Embryonic facial prominence (tissue), 1 donor: ENCODE measurements at regions not wholly inside any gene's neighbourhood (a gene's known extent, or its start where the extent isn't known, plus 50 kb on each side); places are given as distances from the start of the nearest gene placed in this dataset.
A peak's percentile ranks its signal among the peaks of the same experiment; 100 is the strongest.
"Not testable (repeated sequence)": the region's sequence is repeated elsewhere in the genome, so short reads cannot be mapped to it uniquely, and the experiment has no call there.

Experiments used
- DNase-seq: peaks from one replicate; pipeline ENCODE4 v3.0.0-alpha.2; 2016; ENCODE audit errors: extremely low spot score

DNA sequence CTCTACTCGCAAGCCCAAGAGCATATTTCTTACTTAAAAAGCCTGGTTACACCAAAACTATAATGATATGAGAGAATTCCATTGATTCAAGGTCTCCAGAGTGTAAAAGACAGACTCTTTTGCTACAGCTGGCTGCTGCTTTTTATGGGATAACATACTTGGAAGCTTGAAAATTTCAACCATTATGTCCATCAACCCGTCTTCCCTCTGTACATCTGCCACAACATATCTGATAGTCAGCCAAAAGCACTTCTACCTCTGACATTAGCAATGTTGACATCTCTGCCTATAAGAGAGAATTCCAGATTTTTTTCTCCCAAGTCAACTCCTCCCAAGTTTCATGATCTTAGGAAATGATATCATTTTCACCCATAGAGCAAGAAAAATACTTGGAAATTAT lies 54.4 kb upstream of the IQCM start:
- DNase-seq: no peak

DNA sequence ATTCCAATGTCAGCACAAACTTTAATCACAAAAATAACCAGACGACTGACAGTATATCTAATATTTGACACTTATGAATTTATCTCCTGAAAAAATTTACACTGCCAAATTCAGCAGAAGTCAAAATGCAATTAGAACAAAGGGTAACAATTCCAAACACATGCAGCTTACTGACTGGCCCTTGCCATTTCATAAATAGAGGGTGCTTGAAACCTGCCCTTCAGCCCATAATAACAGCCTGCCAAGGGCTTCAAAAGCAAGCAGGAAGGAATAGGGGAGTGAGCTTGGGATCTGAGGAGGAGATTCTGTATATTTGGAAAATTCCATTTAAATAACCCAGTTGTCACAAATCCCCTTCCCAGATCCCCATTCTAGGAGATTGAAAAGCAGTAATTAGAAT lies 66.1 kb upstream of the IQCM start:
- no peak for DNase-seq

DNA sequence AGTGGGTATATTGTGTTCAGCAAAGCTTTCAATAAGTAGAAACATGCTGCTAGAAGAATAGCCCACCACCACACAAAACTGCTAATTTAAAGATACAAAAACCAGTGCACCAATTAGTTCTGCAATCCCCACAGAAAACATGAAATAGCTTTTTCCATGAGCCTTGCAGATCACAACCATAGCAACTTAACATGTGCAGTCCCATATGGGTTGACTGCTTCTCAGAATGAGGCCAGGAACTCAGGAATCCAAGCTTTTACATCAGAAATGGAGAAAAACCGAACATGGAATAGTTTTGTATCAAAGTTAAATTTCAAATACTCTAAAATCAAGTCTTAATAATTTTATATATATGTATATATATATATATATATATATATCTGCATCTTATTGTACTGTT lies 66.6 kb upstream of the IQCM start:
- no peak for DNase-seq

DNA sequence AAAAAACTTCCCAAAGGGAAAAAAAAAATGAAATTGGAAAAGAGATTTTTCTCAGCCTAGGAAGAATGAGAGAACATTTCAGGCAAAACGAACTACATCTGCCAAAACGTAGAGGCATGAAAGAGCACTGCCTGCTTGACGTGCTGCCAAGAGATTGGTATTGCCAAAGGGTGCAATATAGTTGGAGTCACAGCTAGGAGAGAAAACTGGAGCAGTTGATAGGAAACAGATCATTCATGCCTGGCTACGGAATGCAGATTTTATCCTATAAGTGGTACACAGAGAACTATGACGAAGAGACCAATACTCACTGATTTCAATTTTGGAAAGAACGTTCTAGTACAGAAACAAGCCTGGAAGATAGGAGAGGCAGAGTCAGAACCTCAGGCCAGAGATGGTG lies 68.4 kb upstream of the IQCM start:
- no peak for DNase-seq

DNA sequence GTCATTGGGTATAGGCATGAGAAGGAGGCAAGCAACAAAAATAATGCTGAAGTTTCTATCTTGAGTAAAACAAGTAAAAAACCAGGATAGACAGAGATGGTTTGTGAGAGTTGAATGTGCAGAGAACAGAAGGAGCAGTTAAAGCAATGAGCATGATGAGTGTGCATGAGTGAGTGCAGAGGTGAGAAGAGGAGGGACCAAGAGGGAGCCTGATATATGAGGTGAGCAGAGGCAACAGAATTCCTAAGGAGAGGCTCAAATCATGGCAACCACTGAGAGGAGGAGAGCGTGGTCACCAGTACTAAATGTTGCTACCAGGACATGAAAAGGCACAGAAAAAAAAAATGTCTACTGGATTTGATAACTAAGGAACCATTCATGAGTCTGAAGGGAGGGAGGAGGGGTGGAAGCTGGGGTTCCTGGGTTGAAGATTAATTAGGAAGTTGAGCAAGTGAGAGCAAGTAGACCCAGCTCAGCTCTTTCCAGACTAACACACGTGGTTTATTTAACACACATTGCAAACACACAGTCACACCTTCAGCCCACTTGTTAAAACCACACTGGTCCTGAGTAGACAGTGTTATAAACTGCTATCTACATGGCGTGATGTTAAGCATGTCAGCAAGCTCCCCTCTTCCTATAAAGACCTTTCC lies 69.0 kb upstream of the IQCM start:
- DNase-seq: no peak

DNA sequence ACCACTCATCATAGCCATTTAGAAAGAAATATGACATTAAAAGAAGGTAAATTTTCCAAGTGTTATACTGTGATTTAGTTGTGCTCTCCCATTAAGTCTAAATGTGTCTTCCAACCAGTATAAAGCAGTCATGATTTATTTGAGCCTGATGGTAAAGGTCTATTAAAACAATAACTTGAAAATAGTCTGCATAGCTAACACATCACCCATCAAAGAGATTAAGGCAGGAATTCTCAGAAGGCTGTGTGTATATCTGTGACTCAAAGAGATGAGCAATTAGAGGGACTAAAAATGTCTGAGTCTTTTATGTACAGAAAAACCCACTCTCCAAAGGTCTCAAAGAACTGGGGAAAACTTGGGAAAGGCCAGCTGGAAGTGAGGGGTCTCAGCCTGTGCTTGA lies 70.3 kb upstream of the IQCM start:
- no peak for DNase-seq

DNA sequence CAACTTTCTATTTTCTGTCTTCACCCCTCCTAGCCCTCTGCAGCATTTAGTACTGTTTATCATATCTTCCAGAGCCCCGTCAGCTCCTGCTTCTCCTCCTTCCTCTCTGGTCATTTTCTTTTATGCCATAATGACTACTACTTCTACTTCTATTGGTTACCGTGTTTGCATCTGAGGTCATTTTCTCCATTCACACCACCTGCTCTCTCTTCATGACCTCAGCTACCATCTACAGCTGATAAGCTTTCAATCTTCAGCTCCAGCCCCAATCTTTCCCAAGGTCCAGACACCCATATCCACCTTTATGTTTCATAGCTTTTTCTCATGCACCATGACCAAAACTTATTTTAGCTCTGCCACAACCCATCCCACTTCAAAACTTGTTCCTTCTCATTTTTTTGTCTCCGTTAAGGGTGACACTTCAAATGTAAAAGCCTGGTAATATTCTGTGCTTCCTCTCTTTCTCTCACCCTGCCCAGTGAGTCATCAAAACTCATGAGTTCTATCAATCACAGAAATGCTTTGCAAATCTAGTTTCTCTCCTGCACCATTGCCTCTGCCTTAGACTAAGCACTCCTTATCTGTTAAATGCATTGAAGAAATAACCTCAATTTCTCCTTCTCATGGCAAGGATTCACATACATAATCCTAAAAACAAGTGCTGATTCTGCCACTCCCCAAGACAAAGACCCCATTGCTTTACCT lies 71.3 kb upstream of the IQCM start:
- DNase-seq: no peak

DNA sequence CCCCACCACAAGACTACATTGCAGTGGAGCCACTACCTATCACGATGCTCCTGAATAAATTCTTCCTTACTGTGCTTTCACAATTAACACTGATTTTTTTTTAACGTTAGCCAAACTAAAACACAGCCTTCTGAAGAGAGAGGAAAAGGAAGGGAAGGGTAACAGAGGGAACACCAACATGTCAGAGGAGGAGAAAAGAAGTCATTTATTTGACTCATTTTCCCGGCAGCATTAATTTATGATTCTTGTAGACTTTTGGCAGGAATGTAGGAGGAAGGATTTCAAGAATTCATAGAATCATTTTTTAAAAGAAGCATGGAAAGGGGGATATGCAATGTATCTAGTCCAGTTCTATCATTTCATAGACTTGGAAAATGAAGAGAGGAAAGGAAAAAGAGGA lies 74.3 kb upstream of the IQCM start:
- DNase-seq: no peak

DNA sequence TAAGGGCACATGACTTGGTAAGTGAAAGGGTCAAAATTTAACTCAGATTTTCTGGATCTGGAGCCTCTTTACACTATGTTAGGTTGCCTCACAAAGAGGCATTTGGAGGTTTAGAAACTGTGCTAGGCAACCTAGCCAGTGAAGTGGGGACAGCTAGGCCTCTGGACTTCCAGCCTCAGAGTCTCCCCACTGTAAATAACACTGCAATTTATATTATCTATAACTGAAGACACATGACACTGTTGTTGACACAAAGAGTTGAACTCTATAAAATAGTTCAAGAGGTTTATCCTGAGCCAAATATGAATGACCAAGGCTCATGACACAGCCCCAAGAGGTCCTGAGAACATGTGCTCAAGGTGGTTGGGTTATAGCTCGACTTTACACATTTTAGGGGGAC lies 74.9 kb upstream of the IQCM start:
- DNase-seq: no peak

DNA sequence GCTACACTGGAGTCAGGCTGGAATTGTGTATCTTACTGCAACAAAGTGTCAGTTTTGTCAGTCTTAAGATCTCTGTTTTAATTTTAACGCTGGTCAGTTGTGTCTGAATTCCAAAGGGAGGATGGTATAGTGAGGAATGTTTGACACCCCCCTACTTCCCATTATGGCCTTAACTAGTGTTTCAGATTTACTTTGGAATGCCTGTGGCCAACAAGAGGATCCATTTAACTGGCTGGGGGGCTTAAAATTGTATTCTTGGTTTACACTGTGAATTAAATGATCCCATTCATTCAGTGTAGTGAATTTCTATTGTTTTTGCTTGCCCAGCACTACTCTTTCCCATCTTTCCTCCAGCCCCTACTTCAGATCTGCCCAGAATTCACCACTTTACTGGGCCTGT lies 75.8 kb upstream of the IQCM start:
- no peak for DNase-seq

DNA sequence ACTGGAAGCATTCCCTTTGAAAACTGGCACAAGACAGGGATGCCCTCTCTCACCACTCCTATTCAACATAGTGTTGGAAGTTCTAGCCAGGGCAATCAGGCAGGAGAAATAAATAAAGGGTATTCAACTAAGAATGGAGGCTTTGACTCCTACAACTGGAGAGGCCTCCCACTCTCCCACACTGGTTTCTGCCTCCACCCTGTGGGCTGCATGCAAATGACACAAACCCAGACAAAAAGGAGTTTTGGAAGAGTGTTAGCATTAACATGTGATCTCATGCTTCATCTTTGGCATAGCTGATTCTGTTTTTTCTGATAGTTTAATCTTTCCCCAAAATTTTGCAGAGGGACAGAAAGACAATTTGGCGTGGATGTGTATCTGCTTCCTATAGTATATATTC lies 80.8 kb upstream of the IQCM start:
- no peak for DNase-seq

DNA sequence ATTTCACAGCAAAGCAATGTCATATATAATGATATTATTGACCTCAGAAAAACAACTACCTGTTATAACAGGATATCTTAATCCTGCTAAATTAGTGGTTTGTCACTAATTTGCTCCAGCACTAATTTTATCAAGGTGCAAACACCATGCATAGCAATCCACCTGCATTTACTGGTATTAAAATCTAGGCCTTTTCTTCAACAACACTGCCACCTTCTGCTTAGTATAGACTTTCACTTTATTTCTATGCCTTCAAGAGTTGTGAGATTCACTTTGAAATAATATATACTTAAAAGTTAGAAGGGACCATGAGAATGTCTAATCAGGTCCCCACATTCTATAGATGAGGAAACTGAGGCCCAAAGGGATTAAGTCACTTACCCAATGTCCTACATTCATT lies 82.1 kb upstream of the IQCM start:
- no peak for DNase-seq

DNA sequence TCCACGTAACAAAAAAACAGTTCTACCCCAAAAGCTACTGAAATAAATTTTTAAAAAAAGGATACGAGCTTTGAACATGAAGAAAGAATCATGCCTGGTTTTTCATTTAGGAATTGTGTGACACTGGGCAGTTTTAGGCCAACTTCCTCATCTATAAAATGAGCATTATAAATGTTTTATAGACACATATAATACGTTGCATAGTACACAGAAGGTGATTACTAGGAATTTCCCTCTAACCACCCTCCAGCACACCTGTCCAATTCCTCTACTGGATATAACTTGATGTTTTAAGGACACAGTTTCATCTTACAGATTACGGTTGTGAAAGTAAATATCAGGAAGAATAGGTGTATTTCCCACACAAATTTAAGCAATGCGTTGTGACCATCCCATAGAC lies 85.5 kb upstream of the IQCM start:
- no peak for DNase-seq

DNA sequence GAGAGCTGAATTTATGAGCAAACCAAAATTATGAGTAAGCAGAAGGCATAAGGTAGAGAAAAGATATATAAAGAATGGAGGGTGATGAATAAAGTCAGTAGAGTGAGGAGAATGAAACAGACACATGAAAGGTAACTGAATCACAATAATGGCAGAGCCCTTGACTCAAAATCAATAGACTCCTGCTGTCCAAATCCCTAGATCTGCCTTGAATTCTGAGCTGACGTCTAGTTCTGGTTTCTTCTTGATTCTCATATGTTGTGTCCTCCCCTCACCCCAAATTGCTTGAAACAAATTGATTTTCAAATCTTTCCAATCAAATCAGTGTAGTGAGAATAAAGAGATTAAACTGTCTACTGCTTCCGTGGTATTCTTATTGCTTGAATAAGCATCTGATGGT lies 86.6 kb upstream of the IQCM start:
- no peak for DNase-seq

DNA sequence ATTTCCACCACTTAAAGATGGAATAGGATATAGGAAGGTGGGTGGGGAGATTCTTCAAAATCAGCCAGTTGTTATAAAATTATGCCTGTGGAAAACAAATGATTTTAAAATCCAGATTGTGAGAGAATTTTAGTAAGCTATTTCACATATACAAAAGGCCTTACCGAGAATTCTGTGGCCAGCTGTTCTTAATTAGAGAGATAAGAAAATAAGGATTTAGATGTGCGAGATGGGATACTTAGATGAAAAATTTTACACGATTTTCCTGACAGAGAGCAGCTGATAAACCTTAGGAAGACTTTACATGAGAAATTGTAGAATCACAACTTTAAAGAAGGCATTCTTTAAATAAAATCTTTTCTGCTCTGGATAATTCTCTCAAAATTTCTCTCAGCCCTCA lies 94.5 kb upstream of the IQCM start:
- DNase-seq: no peak

DNA sequence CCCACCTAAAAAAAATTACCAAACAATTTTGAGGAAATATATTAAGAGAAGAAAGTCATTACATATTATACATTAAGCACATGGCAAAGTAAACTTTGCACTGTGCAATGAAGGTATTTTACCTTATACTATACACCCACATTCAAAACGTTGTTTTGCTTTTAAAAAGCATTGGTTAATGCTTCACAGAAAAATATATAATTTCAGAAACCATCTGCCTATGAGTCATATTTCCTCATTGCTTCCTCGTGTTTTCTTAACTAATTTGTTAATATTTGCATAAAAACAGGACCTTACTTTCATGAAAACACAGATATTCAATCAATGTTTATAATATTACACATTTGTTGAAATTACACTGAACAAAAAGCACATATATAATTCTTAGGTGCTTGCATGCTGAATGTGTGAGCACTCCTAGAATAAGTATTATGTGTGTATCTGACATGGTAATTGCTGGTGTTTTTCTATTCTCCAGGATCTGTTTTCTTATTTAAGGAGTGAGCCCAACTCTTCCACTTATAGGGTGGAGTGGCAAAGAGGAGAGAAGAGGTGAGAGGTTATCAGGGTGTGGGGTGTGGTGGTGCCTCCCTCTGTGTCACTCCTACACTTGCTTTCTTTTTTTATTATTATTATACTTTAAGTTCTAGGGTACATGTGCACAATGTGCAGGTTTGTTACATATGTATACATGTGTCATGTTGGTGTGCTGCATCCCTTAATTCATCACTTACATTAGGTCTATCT lies 95.1 kb upstream of the IQCM start:
- DNase-seq: no peak

DNA sequence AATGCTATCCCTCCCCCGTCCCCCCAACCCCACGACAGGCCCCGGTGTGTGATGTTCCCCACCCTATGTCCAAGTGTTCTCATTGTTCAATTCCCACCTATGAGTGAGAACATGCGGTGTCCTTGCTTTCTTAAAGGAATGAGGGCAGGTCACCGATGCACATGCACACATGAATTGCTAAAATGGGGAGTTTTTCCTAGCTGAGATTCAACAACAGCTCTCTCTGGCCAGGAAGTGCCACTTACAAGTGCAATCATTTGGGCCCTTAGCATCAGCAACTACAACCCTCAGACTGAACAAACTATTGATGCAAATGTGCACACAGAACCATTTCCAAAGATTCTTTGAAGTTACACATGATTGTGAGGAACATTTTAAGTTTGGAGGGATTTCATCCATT lies 95.7 kb upstream of the IQCM start:
- no peak for DNase-seq

DNA sequence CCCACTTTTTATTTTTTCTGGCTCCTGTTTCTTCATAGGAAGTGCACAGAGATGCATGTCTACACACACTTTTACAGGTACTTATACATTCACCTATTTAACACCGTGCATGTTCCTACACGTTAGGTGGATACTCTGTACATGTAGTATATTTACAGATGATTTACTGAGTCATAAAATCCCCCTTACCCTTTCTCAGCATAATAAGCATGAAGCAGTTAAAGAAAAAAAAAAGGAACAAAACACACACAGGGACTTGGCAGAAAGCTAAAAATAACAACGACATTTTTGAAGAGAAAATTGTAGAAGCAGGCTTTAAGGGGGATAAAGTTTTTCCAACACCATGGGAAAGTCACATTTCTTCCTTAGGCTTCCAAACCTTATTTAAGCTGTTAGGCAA lies 96.4 kb upstream of the IQCM start:
- DNase-seq: peak; percentile 13

DNA sequence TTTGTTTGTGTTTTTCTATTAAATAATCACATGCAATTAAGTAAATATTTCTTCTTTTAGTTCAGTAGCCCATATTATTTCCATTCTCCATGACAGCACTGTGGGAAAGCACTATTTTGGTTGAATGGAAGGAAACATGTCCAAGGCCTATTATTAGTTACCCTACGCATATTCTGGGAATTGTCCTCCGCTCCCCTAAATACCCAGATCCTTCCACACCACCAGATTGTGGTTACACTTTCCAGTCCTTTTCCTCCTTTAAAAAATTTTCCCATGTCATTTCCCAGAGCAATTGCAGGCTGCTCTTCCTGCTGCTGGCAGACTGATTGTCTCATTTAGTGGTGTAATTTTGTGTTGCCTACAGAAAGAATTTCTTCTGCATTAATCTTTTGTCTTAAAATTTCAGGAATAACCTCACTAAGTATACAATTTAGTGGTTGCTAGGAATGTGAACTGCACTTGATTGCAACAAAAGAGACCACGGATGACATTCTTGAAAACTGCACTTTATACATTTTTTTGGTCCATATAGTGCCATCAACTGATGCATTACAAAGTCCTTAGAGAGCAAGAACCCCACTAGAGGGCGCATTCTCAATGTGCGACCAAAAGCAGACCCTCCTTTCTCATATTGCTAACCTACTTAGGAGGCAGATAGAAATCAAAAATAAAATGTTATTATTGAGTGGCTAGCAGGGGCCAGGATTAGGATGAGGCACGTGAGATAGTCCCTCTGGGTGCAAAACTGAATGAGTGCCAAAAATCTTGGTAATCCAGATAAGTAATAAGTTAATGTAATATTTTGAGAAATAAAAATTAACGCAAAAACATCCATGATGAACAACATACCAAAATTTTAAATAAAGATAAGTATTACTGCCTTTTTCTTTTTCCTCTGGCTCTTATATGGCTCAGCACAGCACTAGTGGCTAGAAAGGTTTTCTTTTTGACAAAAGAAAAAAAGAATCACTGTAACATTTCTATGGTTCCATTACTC lies 98.8 kb upstream of the IQCM start:
- DNase-seq: peak; percentile 16

DNA sequence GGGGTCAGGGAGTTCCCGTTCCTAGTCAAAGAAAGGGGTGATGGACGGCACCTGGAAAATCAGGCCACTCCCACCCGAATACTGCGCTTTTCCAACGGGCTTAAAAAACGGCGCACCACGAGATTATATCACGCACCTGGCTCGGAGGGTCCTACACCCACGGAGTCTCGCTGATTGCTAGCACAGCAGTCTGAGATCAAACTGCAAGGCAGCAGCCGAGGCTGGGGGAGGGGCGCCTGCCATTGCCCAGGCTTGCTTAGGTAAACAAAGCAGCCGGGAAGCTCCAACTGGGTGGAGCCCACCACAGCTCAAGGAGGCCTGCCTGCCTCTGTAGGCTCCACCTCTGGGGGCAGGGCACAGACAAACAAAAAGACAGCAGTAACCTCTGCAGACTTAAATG lies 100.1 kb upstream of the IQCM start:
- not testable (repeated sequence) for DNase-seq

DNA sequence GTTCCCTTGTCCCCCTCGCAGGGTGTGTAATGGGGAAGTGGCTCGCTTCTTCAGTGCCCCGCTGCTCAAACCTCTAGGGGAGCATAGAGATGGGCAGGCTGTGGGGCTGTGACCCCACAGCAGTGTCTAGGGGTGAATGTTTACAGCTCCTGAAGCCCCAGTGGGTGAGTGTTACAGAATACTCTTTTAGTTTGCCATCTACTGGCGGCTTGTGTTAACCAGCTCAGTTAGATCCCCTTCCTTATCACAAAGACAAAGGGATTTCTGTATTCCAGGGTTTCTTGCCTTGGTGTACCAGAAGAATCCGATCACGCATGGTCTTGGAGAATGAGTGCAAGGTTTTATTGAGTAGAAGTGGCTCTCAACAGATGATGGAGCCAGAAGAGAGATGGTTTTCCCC lies 108.1 kb upstream of the IQCM start:
- no peak for DNase-seq

DNA sequence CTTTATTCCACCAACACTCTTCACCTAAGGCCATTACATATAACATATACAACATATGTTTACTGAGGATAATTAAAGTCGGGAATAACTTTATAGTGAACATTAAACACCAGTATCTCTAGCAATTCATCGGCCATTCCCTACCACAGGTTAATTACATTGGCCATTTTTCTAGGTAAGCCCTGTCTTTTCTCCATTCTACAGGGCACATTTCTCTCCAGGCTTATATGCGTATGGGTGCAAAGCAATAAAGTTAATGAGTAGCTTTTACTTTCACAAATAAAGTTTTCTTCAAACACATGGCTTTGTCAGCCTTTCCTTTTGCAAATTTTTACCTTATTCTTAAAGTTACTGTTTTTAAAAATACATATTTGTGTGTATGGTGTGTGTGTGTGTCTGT lies 111.9 kb upstream of the IQCM start:
- no peak for DNase-seq
